Upper lobe of right lung (tissue), 1 donor: ENCODE measurements at regions not wholly inside any gene's neighbourhood (a gene's known extent, or its start where the extent isn't known, plus 50 kb on each side); places are given as distances from the start of the nearest gene placed in this dataset.

Source experiments
- ATAC-seq: fragments of 200-7000 bp; cut with Tn5 transposase; one replicate; pipeline ENCODE4 v1.9.1; 2020; ENCODE audit warnings: mild to moderate bottlenecking, moderate library complexity
- DNase-seq: peaks from one replicate; pipeline ENCODE4 v3.0.0-alpha.2; 2020
- H3K27ac ChIP-seq: fragments of 200-600 bp; one replicate; pipeline ENCODE4 v1.8.0; 2022
- H3K27me3 ChIP-seq: fragments of 200-600 bp; one replicate; pipeline ENCODE4 v1.8.0; 2022; ENCODE audit warnings: mild to moderate bottlenecking
- H3K36me3 ChIP-seq: fragments of 200-600 bp; one replicate; pipeline ENCODE4 v1.8.0; 2022
- H3K4me1 ChIP-seq: fragments of 200-600 bp; one replicate; pipeline ENCODE4 v1.8.0; 2022
- H3K4me3 ChIP-seq: fragments of 200-600 bp; one replicate; pipeline ENCODE4 v1.8.0; 2022; ENCODE audit warnings: mild to moderate bottlenecking
- H3K9me3 ChIP-seq: fragments of 200-600 bp; one replicate; pipeline ENCODE4 v1.8.0; 2022
- CTCF ChIP-seq: fragments of 200-600 bp; IDR thresholded peaks from one replicate; pipeline ENCODE4 v1.8.0; 2022; ENCODE audit warnings: antibody characterized with exemption
- intact Hi-C: fragments of 100-400 bp; cut with DNase I; formaldehyde crosslinking; loops from one replicate; pipeline ENCODE4 v1.11.0; 2022
- donor health status: DM: no; HTN: yes; CAD: no; lungs with severe emphysema.

GRCh38 chr2:16266571-16266970, 326.2 kb downstream of the MYCN start:
- no peaks in the 10 kb centered on the region for H3K9me3 ChIP-seq
- no peak for ATAC-seq

GRCh38 chr2:16264931-16265540, 324.7 kb downstream of the MYCN start:
- Histone ChIP-seq H3K9me3 (no peaks in the 10 kb centered on the region), H3K4me3 (no peak overlapping the region), H3K36me3 (no peaks in the 10 kb centered on the region), H3K4me1 (no peaks in the 10 kb centered on the region), H3K27ac (no peak overlapping the region), H3K27me3 (no peaks in the 10 kb centered on the region)
- TF ChIP-seq CTCF: no peak
- no peak for DNase-seq
- ATAC-seq: no peak
- intact Hi-C loops: no loop called here

More at GRCh38 chr2:16266571-16266970, 326.2 kb downstream of the MYCN start:
- Histone ChIP-seq H3K4me1 (no peaks in the 10 kb centered on the region), H3K27ac (no peak overlapping the region), H3K36me3 (no peaks in the 10 kb centered on the region), H3K27me3 (no peaks in the 10 kb centered on the region), H3K4me3 (no peak overlapping the region)
- no peak for DNase-seq
- TF ChIP-seq CTCF: no peak
- intact Hi-C loops: no loop called here

GRCh38 chr2:16264491-16264890, 324.1 kb downstream of the MYCN start:
- DNase-seq (no peak), ATAC-seq (no peak)
- Histone ChIP-seq H3K4me1 (no peaks in the 10 kb centered on the region), H3K9me3 (no peaks in the 10 kb centered on the region), H3K27me3 (no peaks in the 10 kb centered on the region), H3K4me3 (no peak overlapping the region), H3K27ac (no peak overlapping the region), H3K36me3 (no peaks in the 10 kb centered on the region)
- TF ChIP-seq CTCF: no peak
- intact Hi-C loops: no loop called here

- no peak overlapping the region for H3K4me3 ChIP-seq
- H3K36me3 ChIP-seq: no peaks in the 10 kb centered on the region
- H3K27ac ChIP-seq: no peak overlapping the region
- intact Hi-C loops: no loop called here
- TF ChIP-seq CTCF: no peak
- DNase-seq (no peak), ATAC-seq (no peak)
- no peaks in the 10 kb centered on the region for H3K27me3 ChIP-seq
- no peaks in the 10 kb centered on the region for H3K9me3 ChIP-seq
- no peaks in the 10 kb centered on the region for H3K4me1 ChIP-seq
Measured at GRCh38 chr2:16263241-16263890, 323.0 kb downstream of the MYCN start.

GRCh38 chr2:16262526-16263178, 322.3 kb downstream of the MYCN start:
- intact Hi-C loops: no loop called here
- TF ChIP-seq CTCF: no peak
- no peaks in the 10 kb centered on the region for H3K4me1 ChIP-seq
- no peaks in the 10 kb centered on the region for H3K27me3 ChIP-seq
- no peak overlapping the region for H3K27ac ChIP-seq
- H3K4me3 ChIP-seq: no peak overlapping the region
- no peaks in the 10 kb centered on the region for H3K9me3 ChIP-seq
- H3K36me3 ChIP-seq: no peaks in the 10 kb centered on the region
- DNase-seq (no peak), ATAC-seq (no peak)
